ENCODE measurements at regions not wholly inside any gene's neighbourhood (a gene's known extent, or its start where the extent isn't known, plus 50 kb on each side); places are given as distances from the start of the nearest gene placed in this dataset.

DNA sequence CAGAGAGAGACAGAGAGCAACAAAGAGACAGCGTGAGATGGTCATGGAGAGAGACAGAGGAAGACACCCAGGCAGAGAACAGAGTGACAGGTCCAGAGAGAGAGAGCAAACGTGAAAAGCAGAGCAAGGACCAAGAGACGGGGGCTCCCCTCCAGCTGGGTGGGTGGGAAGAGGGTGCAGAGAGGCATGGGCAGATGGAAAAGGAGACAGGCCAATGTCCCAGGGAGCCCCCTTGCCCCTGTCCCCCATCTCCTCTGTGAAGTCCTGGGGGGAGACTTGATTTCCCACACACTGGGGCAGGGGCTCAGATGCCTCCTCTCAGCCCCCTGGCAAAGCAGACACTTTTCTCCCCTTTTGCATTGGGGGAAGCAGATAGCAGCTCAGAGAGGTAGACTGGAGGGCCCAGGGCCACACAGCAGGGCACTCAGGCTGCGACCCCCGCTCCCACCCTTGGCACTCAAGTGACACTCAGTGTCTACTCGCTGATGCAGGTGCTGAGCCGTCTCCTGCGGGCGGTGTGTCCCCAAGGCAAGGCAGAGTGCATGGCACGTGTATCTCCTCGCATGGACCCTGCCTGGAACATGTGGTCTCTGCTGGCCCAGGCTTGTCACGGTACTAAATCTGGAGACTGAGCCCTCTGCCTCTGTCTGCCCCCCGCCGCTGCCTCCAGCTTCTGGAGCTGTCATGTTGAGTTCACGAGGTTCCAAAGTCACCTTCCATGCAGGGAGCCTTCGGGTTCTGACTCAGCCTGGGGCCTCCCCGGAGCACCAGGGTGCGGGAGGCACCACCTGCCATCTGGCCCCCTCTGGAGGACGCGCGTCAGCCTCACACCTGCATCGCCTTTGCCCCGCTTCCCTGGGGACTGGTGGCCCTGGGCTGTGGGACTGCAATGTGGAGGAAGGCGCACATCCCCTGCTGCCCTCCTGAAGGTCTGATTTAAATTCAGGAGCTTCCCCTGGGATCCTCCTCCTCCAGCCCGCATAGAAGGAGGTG lies 215.9 kb upstream of the GSE1 start:
- no peak overlapping the region for H3K9ac ChIP-seq (ENCODE audit: low read depth, low read length)
- H3K4me3 ChIP-seq (ENCODE audit: low read depth, low read length) = no peak overlapping the region
- H3K36me3 ChIP-seq (ENCODE audit: control insufficient read depth, insufficient read depth, low read length) = no peaks in the 10 kb centered on the region
- H3K9me3 ChIP-seq (ENCODE audit: control insufficient read depth, insufficient read depth, low read length) = no peaks in the 10 kb centered on the region
- no peaks in the 10 kb centered on the region for H3K27me3 ChIP-seq (ENCODE audit: control insufficient read depth, insufficient read depth, low read length)
- peaks cover 9% of the 10 kb centered on the region for H3K4me1 ChIP-seq (ENCODE audit: control insufficient read depth, insufficient read depth, low read length)

DNA sequence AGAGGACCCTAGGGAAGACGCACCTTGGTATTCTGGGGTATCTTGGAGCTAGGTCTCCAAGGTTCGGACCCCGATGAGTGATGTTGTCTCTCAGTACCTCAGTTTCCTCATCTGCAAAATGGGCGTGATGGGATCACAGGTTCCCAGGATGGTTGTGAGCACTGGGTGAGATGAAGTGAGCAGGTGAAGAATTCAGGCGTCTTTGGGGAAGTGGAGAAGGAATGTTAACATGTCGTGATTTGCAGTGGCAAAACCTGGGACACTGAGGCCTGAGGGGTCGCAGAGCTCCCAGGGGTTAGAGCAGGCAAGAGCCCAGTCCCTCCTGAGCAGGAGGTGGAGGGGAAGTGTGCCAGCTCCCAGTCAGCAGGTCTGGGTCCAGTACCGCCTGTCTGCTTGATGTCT lies 215.1 kb upstream of the GSE1 start:
- Histone ChIP-seq H3K9me3 (ENCODE audit: control insufficient read depth, insufficient read depth, low read length) (no peaks in the 10 kb centered on the region), H3K27me3 (ENCODE audit: control insufficient read depth, insufficient read depth, low read length) (no peaks in the 10 kb centered on the region), H3K4me1 (ENCODE audit: control insufficient read depth, insufficient read depth, low read length) (peaks cover 10% of the 10 kb centered on the region), H3K9ac (ENCODE audit: low read depth, low read length) (no peak overlapping the region), H3K4me3 (ENCODE audit: low read depth, low read length) (no peak overlapping the region), H3K36me3 (ENCODE audit: control insufficient read depth, insufficient read depth, low read length) (no peaks in the 10 kb centered on the region)

DNA sequence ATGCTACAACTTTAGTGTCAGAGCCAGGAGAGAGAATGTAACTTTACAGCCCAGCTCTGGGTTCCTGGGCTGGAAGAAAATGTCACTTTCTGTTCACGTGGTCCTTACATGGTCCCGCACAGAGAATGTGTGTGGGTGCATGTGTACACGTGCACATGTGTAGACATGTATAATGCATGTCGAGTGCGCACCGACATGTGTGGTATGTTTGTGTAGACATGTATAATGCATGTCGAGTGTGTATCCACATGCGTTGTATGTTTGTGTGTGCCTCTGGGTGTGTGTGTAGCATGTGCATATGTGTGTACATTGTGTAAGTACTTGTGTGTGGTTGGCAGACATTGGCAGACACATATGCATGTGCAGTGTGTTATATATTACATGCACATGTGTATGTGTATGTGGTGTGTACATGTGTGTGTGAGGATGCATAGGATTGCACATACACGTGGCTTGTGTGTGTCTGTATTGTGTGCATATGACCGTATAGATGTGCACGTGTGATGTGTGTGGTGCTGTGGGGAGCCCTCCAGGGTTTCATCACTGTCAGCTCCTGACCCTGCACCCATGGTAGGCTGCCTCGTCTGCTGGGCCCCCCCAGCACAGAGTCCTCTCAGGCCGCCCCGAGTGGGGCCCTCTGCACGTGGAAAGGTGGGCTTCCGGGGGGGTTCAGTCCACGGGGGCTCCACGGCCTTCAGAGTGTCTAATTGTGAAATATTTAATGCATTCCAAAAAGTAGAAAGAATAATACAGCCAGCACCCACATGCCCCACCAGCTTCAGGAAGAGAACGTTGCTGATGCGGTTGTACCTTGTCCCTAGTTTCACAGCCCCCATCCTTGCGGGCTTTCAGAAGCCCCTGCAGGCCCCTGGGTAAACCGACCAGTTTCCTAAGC lies 214.2 kb upstream of the GSE1 start:
- peaks cover 10% of the 10 kb centered on the region for H3K4me1 ChIP-seq (ENCODE audit: control insufficient read depth, insufficient read depth, low read length)
- no peaks in the 10 kb centered on the region for H3K36me3 ChIP-seq (ENCODE audit: control insufficient read depth, insufficient read depth, low read length)
- no peaks in the 10 kb centered on the region for H3K27me3 ChIP-seq (ENCODE audit: control insufficient read depth, insufficient read depth, low read length)
- no peaks in the 10 kb centered on the region for H3K9me3 ChIP-seq (ENCODE audit: control insufficient read depth, insufficient read depth, low read length)
- H3K9ac ChIP-seq (ENCODE audit: low read depth, low read length) = no peak overlapping the region
- H3K4me3 ChIP-seq (ENCODE audit: low read depth, low read length) = no peak overlapping the region

DNA sequence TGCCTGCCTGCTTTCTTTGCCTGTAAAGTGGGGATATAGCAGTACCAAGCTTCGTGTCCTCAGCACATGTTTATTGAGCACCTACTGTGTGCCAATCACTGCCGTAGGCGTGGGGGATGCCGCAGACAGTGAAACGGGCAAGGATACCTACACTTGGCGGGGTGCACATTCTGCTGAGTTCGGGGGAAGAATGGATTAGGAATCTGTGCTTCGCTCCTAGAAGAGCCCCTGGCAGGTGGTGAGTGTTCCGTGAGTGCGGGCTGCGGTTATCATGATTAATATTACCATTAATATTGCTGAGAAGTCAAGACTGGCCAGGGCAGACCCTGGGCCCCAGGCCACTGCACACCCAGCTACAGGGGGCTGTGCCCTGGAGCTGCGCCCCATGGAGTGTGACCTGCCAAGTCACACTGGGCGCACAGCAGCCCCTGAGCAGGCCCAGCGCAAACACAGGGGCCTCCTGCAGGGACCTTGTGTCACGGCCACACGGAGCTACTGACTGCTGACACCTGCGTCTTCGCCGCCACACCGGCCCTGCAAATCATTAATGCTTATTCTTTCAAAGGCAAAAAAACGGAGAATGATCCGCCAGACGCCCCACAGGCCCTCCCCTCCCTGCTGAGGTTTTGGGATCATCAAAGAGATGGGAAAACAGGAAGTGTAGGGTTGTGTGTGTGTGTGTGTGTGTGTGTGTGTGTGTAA lies 213.4 kb upstream of the GSE1 start:
- Histone ChIP-seq H3K4me3 (ENCODE audit: low read depth, low read length) (no peak overlapping the region), H3K9ac (ENCODE audit: low read depth, low read length) (no peak overlapping the region), H3K4me1 (ENCODE audit: control insufficient read depth, insufficient read depth, low read length) (peaks cover 9% of the 10 kb centered on the region)

DNA sequence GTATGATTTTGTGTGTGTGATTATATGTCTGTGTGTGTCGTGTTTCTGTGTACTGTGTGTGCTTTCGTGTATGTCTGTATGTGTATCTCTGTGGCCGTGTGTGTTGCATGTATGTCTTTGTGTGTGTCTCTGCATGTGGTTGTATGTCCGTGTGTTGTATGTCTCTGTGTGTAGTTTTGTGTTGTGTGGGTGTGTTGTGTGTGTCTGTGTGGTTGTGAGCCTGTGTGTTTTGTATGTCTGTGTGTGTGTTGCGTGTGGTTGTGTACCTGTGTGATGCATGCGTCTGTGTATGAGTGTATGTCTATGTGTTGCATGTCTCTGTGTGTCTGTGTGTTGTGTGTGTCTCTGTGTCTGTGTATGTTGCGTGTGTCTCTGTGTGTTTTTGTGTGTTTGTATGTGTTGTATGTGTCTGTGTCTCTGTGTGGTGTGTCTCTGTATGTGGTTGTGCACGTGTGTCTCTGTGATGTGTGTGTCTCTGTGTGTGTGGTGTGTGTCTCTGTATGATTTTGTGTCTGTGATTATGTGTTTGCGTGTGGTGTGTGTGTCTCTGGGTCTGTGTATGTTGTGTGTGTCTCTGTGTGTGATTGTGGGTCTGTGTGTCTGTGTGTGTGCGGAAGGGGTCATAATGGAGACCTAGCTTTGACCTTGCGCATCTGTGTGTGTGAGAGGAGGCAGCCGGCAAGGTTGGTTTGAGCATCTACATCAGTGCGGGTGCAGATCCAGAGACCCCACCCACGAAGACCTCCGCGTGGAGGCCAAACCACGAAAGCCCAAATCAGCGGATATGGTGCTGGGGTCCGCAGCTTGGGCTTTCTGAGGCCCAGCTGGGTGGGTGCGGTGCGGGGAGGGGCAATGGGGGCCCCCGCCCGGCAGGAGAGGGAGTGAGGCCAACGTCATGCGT lies 212.6 kb upstream of the GSE1 start:
- H3K9ac ChIP-seq (ENCODE audit: low read depth, low read length) = no peak overlapping the region
- H3K27me3 ChIP-seq (ENCODE audit: control insufficient read depth, insufficient read depth, low read length) = no peaks in the 10 kb centered on the region
- H3K36me3 ChIP-seq (ENCODE audit: control insufficient read depth, insufficient read depth, low read length) = no peaks in the 10 kb centered on the region
- peaks cover 9% of the 10 kb centered on the region for H3K4me1 ChIP-seq (ENCODE audit: control insufficient read depth, insufficient read depth, low read length)
- H3K9me3 ChIP-seq (ENCODE audit: control insufficient read depth, insufficient read depth, low read length) = no peaks in the 10 kb centered on the region
- no peak overlapping the region for H3K4me3 ChIP-seq (ENCODE audit: low read depth, low read length)

More for the DNA sequence above, 213.4 kb upstream of the GSE1 start:
- H3K36me3 ChIP-seq (ENCODE audit: control insufficient read depth, insufficient read depth, low read length) = no peaks in the 10 kb centered on the region
- H3K27me3 ChIP-seq (ENCODE audit: control insufficient read depth, insufficient read depth, low read length) = no peaks in the 10 kb centered on the region
- H3K9me3 ChIP-seq (ENCODE audit: control insufficient read depth, insufficient read depth, low read length) = no peaks in the 10 kb centered on the region

DNA sequence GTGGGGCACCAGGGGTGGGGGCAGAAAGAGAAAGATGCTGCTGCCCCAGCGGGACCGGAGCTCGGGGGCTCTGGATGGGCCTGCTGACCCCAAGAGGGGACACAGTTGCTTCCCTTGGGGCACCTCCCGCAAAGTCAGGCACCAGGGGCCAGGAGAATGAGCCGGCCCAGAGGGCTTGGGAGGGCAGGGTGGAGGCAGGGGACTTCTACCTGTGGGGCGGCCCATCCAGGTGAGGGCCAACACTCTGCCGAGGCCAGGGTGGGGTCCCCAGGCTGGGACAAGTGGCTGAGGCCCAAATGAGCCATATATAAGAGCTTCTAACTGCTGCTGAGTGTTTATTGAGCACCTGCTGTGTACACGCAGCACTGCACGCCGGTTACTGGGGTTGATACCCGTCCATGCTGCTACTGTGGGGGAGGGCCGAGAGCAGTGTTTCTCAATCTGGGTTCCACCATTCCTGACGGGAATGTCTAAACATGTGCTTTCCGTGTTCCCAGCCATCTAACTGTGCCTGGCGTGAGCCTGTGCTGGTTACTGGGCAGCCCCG lies 211.7 kb upstream of the GSE1 start:
- Histone ChIP-seq H3K36me3 (ENCODE audit: control insufficient read depth, insufficient read depth, low read length) (no peaks in the 10 kb centered on the region), H3K4me1 (ENCODE audit: control insufficient read depth, insufficient read depth, low read length) (peaks cover 6% of the 10 kb centered on the region), H3K4me3 (ENCODE audit: low read depth, low read length) (no peak overlapping the region), H3K9me3 (ENCODE audit: control insufficient read depth, insufficient read depth, low read length) (no peaks in the 10 kb centered on the region), H3K27me3 (ENCODE audit: control insufficient read depth, insufficient read depth, low read length) (no peaks in the 10 kb centered on the region), H3K9ac (ENCODE audit: low read depth, low read length) (no peak overlapping the region)

DNA sequence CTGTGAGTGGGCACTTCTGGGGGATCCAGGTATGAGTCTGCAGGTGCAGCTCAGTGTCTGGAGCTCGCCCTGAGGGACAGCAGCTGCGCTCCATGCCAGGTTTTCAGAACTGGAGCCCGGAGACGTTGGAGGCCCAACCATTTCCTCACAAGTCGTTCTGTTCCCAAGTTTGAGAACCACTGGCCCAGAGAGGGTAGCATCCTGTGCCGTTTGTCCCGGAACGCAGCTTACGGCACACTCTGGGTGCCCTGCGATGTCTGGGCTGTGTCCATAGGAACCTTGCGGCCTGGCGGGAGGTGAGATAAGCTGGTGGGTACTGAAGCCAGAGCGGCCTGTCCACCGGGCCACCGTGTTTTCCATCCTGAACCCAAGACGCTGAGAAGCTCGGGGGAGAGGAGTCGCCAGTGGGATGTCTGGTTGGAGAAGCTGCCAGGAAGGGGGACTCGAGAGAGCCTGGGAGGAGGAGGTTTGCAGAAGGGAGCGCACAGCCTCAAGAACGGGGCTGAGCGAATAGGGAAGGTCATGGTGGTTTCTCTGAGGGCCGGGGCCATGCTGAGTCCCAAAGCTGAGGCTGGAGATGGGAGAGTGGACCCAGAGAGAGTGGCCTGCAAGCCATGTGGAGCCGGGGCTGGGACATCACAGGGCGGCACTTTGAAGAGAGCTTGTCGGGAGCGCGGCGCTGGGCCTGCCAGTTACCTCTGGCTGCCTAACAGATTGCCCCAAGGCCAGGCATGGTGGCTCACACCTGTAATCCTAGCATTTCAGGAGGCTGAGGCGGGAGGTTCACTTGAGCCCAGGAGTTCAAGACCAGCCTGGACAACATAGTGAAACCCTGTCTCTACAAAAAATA lies 211.0 kb upstream of the GSE1 start:
- no peaks in the 10 kb centered on the region for H3K27me3 ChIP-seq (ENCODE audit: control insufficient read depth, insufficient read depth, low read length)
- no peak overlapping the region for H3K9ac ChIP-seq (ENCODE audit: low read depth, low read length)
- H3K4me1 ChIP-seq (ENCODE audit: control insufficient read depth, insufficient read depth, low read length) = peaks cover 3% of the 10 kb centered on the region
- H3K4me3 ChIP-seq (ENCODE audit: low read depth, low read length) = no peak overlapping the region
- no peaks in the 10 kb centered on the region for H3K9me3 ChIP-seq (ENCODE audit: control insufficient read depth, insufficient read depth, low read length)
- H3K36me3 ChIP-seq (ENCODE audit: control insufficient read depth, insufficient read depth, low read length) = no peaks in the 10 kb centered on the region

DNA sequence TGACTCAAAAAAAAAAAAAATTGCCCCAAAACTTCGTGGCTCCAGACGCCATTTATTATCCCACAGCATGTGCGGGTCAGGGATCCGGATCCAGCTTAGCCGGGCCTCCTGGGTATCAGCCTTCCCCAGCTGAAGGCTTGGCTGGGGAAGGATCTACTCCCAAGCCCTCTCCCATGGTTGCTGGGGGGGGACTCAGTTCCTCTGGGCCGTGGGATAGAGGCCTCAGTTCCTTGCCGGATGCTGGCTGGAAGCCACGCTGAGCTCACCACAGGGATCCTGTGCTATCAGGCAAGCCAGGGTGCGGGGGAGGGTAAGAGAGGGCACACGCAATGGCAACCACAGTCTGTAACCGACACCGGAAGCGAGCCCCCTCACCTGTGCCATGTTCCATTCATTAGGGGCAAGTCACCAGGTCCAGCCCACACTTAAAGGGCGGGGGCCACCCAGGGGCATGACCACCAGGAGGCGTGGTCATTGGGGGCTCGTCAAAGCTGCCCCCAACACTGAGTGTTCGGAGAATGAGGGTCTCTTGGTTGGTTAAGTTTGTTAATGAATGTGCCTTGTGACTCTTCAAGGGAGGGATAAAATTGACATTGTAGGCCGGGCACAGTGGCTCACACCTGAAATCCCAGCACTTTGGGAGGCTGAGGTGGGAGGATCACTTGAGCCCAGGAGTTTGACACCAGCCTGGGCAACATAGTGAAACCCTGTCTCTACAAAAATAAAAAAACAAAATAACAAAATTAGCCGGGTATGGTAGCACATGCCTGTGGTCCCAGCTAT lies 210.0 kb upstream of the GSE1 start:
- peaks cover 2% of the 10 kb centered on the region for H3K4me1 ChIP-seq (ENCODE audit: control insufficient read depth, insufficient read depth, low read length)
- no peak overlapping the region for H3K9ac ChIP-seq (ENCODE audit: low read depth, low read length)
- H3K27me3 ChIP-seq (ENCODE audit: control insufficient read depth, insufficient read depth, low read length) = no peaks in the 10 kb centered on the region
- no peak overlapping the region for H3K4me3 ChIP-seq (ENCODE audit: low read depth, low read length)
- H3K9me3 ChIP-seq (ENCODE audit: control insufficient read depth, insufficient read depth, low read length) = no peaks in the 10 kb centered on the region
- no peaks in the 10 kb centered on the region for H3K36me3 ChIP-seq (ENCODE audit: control insufficient read depth, insufficient read depth, low read length)

DNA sequence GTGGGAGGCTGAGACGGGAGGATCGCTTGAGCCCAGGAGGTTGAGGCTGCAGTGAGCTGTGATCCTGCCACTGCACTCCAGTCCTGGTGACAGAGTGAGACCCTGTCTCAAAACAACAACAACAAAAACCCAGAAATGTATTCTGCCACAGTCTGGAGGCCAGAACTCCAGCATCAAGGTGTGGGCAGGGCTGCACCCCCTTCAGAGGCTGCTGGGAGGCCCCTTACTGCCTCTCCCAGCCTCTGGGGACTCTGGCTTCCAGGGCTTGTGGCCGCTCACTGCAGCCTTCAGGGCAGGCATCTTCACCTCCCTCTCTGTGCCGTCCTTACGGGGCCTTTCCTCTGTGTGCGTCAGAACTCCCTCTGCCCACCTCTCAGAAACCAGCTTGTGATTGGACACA lies 209.4 kb upstream of the GSE1 start:
- Histone ChIP-seq H3K36me3 (ENCODE audit: control insufficient read depth, insufficient read depth, low read length) (no peaks in the 10 kb centered on the region), H3K9ac (ENCODE audit: low read depth, low read length) (no peak overlapping the region), H3K4me1 (ENCODE audit: control insufficient read depth, insufficient read depth, low read length) (peaks cover 2% of the 10 kb centered on the region), H3K9me3 (ENCODE audit: control insufficient read depth, insufficient read depth, low read length) (no peaks in the 10 kb centered on the region), H3K4me3 (ENCODE audit: low read depth, low read length) (no peak overlapping the region), H3K27me3 (ENCODE audit: control insufficient read depth, insufficient read depth, low read length) (no peaks in the 10 kb centered on the region)

Data from iPS-15b (cell line).